DND-41 (cell line): ENCODE measurements at regions not wholly inside any gene's neighbourhood (a gene's known extent, or its start where the extent isn't known, plus 50 kb on each side); places are given as distances from the start of the nearest gene placed in this dataset.

Experiments used
- CTCF ChIP-seq: IDR thresholded peaks from 2 replicates; pipeline ENCODE4 v1.5.1; 2012; ENCODE audit warnings: borderline replicate concordance, low read length, moderate library complexity, mild to moderate bottlenecking; ENCODE audit not compliant: poor library complexity, severe bottlenecking; ENCODE audit errors: extremely low read depth
- EZH2 ChIP-seq: IDR thresholded peaks from 3 replicates; pipeline ENCODE4 v1.6.1; 2012; ENCODE audit warnings: borderline replicate concordance, low read depth, mild to moderate bottlenecking, moderate library complexity, low read length, inconsistent platforms; ENCODE audit not compliant: severe bottlenecking

GRCh38 chr10:130756651-130757050 lies 554.9 kb downstream of the TCERG1L start:
- TF ChIP-seq CTCF (no peak), EZH2 (no peak)
